ENCODE measurements at regions not wholly inside any gene's neighbourhood (a gene's known extent, or its start where the extent isn't known, plus 50 kb on each side); places are given as distances from the start of the nearest gene placed in this dataset.

DNA sequence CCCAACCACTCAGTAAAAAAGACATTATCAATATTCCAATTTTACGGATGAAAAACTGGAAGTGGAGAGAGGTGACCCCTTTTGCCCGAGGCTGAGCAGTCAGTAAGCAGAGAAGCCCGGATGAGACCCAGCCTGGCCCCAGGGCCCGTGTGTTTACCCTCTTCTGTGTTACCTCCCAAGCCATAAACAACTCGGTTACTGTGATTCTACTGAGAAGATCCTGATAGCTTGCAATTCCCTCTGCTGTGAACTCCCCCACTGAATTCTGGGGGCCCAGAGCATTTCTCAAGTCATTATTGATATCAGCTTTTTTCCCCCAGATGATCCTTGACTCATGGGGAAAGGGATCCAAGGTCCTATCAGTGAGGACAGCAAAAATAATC, 482.6 kb upstream of the ERCC4 start:
- TF ChIP-seq, protein P1, sequence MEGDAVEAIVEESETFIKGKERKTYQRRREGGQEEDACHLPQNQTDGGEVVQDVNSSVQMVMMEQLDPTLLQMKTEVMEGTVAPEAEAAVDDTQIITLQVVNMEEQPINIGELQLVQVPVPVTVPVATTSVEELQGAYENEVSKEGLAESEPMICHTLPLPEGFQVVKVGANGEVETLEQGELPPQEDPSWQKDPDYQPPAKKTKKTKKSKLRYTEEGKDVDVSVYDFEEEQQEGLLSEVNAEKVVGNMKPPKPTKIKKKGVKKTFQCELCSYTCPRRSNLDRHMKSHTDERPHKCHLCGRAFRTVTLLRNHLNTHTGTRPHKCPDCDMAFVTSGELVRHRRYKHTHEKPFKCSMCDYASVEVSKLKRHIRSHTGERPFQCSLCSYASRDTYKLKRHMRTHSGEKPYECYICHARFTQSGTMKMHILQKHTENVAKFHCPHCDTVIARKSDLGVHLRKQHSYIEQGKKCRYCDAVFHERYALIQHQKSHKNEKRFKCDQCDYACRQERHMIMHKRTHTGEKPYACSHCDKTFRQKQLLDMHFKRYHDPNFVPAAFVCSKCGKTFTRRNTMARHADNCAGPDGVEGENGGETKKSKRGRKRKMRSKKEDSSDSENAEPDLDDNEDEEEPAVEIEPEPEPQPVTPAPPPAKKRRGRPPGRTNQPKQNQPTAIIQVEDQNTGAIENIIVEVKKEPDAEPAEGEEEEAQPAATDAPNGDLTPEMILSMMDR (conservative IDR thresholded peaks at IDR 0.05; ENCODE audit: low read length), result no peak
- no peak for TF ChIP-seq EZH2phosphoT487 (IDR thresholded peaks at IDR 0.05; ENCODE audit: borderline replicate concordance, low read depth, low read length)

Measured in OCI-LY7 (cell line).